HEK293 (cell line): ENCODE measurements at regions not wholly inside any gene's neighbourhood (a gene's known extent, or its start where the extent isn't known, plus 50 kb on each side); places are given as distances from the start of the nearest gene placed in this dataset.

ENCODE experiments used
- CTCF ChIA-PET: fragments of 350-600 bp; formaldehyde crosslinking; extraction: SDS; loops from one replicate; lab custom pipeline; 2021; ENCODE audit warnings: antibody characterized with exemption; lab: Yijun Ruan, JAX
- POLR2A ChIA-PET: fragments of 300-600 bp; formaldehyde crosslinking; extraction: SDS; loops from one replicate; lab custom pipeline; 2020; ENCODE audit warnings: antibody characterized with exemption, inconsistent platforms; lab: Yijun Ruan, JAX
- H3K27ac ChIP-seq: fragments of 200-500 bp; sonication (Bioruptor generic); 2 replicates; pipeline ENCODE4 v1.5.1; 2014; ENCODE audit warnings: low read depth, low read length, control low read depth, inconsistent platforms; ENCODE audit errors: extremely low read depth
- H3K36me3 ChIP-seq, 2 experiments: fragments of 200-500 bp in 1 of 2; sonication (Bioruptor generic) in 1 of 2; 1 replicate in 1 of 2; 2 replicates in 1 of 2; pipeline ENCODE4 v1.5.1; 2014 to 2017; ENCODE audit warnings: inconsistent platforms in 2 of 2, low read length in 2 of 2; ENCODE audit not compliant: control insufficient read depth in 2 of 2, insufficient read depth in 1 of 2
- H3K4me1 ChIP-seq: fragments of 200-500 bp; sonication (Bioruptor generic); 2 replicates; pipeline ENCODE4 v1.5.1; 2014; ENCODE audit warnings: mild to moderate bottlenecking, low read length, inconsistent platforms; ENCODE audit not compliant: control insufficient read depth, insufficient read depth
- H3K4me3 ChIP-seq: 2 replicates; pipeline ENCODE4 v1.5.1; 2011; ENCODE audit warnings: low read depth, mild to moderate bottlenecking, control low read depth, low read length, moderate library complexity
- H3K9me3 ChIP-seq: fragments of 200-500 bp; sonication (Bioruptor generic); 2 replicates; pipeline ENCODE4 v1.5.1; 2014; ENCODE audit warnings: low read depth, low read length, inconsistent platforms; ENCODE audit not compliant: control insufficient read depth, insufficient read depth
- BCL6B ChIP-seq: fragments of 450-650 bp; formaldehyde crosslinking; IDR thresholded peaks from 2 replicates; pipeline ENCODE4 v1.5.1; 2017; ENCODE audit warnings: missing biosample characterization, missing genetic modification characterization
- KLF10 ChIP-seq: fragments of 450-650 bp; IDR thresholded peaks from 2 replicates; pipeline ENCODE4 v1.5.1; 2018; ENCODE audit warnings: missing biosample characterization, mild to moderate bottlenecking, missing genetic modification characterization
- KLF8 ChIP-seq: fragments of 450-650 bp; formaldehyde crosslinking; IDR thresholded peaks from 2 replicates; pipeline ENCODE4 v1.5.1; 2016; ENCODE audit warnings: missing biosample characterization, missing genetic modification characterization
- ZBTB11 ChIP-seq: fragments of 450-650 bp; formaldehyde crosslinking; conservative IDR thresholded peaks from 2 replicates; pipeline ENCODE4 v1.5.1; 2016; ENCODE audit warnings: low read depth, missing biosample characterization, missing genetic modification characterization
- ZBTB7A ChIP-seq: fragments of 450-650 bp; formaldehyde crosslinking; IDR thresholded peaks from 2 replicates; pipeline ENCODE4 v1.5.1; 2016; ENCODE audit warnings: low read depth, missing biosample characterization, missing genetic modification characterization
- ZFP3 ChIP-seq: fragments of 450-650 bp; formaldehyde crosslinking; IDR thresholded peaks from 2 replicates; pipeline ENCODE4 v1.5.1; 2016; ENCODE audit warnings: low read depth, missing biosample characterization, missing genetic modification characterization
- ZNF121 ChIP-seq: fragments of 450-650 bp; formaldehyde crosslinking; IDR thresholded peaks from 2 replicates; pipeline ENCODE4 v1.5.1; 2016; ENCODE audit warnings: missing biosample characterization, missing genetic modification characterization
- ZNF133 ChIP-seq: fragments of 450-650 bp; formaldehyde crosslinking; IDR thresholded peaks from 2 replicates; pipeline ENCODE4 v1.5.1; 2016; ENCODE audit warnings: missing biosample characterization, missing genetic modification characterization
- ZNF19 ChIP-seq: fragments of 450-650 bp; formaldehyde crosslinking; IDR thresholded peaks from 2 replicates; pipeline ENCODE4; 2016; ENCODE audit warnings: missing biosample characterization, missing genetic modification characterization, low read depth
- ZNF202 ChIP-seq: fragments of 450-650 bp; formaldehyde crosslinking; IDR thresholded peaks from 2 replicates; pipeline ENCODE4 v1.5.1; 2016; ENCODE audit warnings: missing biosample characterization, missing genetic modification characterization, borderline replicate concordance
- ZNF26 ChIP-seq: fragments of 450-650 bp; formaldehyde crosslinking; IDR thresholded peaks from 2 replicates; pipeline ENCODE4 v1.5.1; 2016; ENCODE audit warnings: missing biosample characterization, missing genetic modification characterization
- ZNF302 ChIP-seq: fragments of 450-650 bp; formaldehyde crosslinking; IDR thresholded peaks from 2 replicates; pipeline ENCODE4 v1.5.1; 2016; ENCODE audit warnings: missing biosample characterization, missing genetic modification characterization, low read depth
- ZNF350 ChIP-seq: fragments of 450-650 bp; formaldehyde crosslinking; IDR thresholded peaks from 2 replicates; pipeline ENCODE4 v1.5.0; 2017; ENCODE audit warnings: missing biosample characterization, mild to moderate bottlenecking, missing genetic modification characterization
- ZNF354C ChIP-seq: fragments of 450-650 bp; formaldehyde crosslinking; IDR thresholded peaks from 2 replicates; pipeline ENCODE4 v1.5.1; 2016; ENCODE audit warnings: missing biosample characterization, missing genetic modification characterization, low read depth, borderline replicate concordance
- ZNF362 ChIP-seq: fragments of 450-650 bp; formaldehyde crosslinking; IDR thresholded peaks from 2 replicates; pipeline ENCODE4 v1.5.1; 2016; ENCODE audit warnings: missing biosample characterization, missing genetic modification characterization
- ZNF391 ChIP-seq: fragments of 450-650 bp; formaldehyde crosslinking; IDR thresholded peaks from 2 replicates; pipeline ENCODE4 v1.5.1; 2016; ENCODE audit warnings: low read depth, missing biosample characterization, missing genetic modification characterization, borderline replicate concordance
- ZNF510 ChIP-seq: fragments of 450-650 bp; formaldehyde crosslinking; IDR thresholded peaks from 2 replicates; pipeline ENCODE4 v1.5.1; 2018; ENCODE audit warnings: mild to moderate bottlenecking, missing genetic modification characterization, missing biosample characterization; ENCODE audit not compliant: insufficient replicate concordance
- ZNF580 ChIP-seq: fragments of 450-650 bp; formaldehyde crosslinking; IDR thresholded peaks from 2 replicates; pipeline ENCODE4 v1.5.1; 2016; ENCODE audit warnings: missing biosample characterization, missing genetic modification characterization
- ZNF654 ChIP-seq: fragments of 450-650 bp; formaldehyde crosslinking; IDR thresholded peaks from 2 replicates; pipeline ENCODE4 v1.5.1; 2016; ENCODE audit warnings: low read depth, missing biosample characterization, missing genetic modification characterization
- ZNF830 ChIP-seq: fragments of 450-650 bp; IDR thresholded peaks from 2 replicates; pipeline ENCODE4 v1.5.0; 2018; ENCODE audit warnings: missing biosample characterization, missing genetic modification characterization, low read depth, mild to moderate bottlenecking, moderate library complexity
- ZXDB ChIP-seq: fragments of 450-650 bp; formaldehyde crosslinking; IDR thresholded peaks from 2 replicates; pipeline ENCODE4 v1.5.1; 2016; ENCODE audit warnings: missing biosample characterization, missing genetic modification characterization

GRCh38 chr3:484341-484740 is 287.8 kb downstream of the CHL1 start:
- ChIA-PET CTCF (no interaction called here), POLR2A (no interaction called here)
- no peaks in the 10 kb centered on the region for H3K4me1 ChIP-seq
- no peak overlapping the region for H3K4me3 ChIP-seq
- no peak for TF ChIP-seq ZNF133 (tag by site-specific recombination)
- no peak for TF ChIP-seq ZNF19
- TF ChIP-seq ZNF26 (tag by site-specific recombination), result no peak
- TF ChIP-seq KLF10 (tag by site-specific recombination), result no peak
- no peak for TF ChIP-seq ZFP3 (tag by site-specific recombination)
- TF ChIP-seq ZNF580 (tag by site-specific recombination), result no peak
- TF ChIP-seq ZNF354C, result no peak
- TF ChIP-seq ZXDB (tag by site-specific recombination), result no peak
- no peak for TF ChIP-seq ZNF654
- H3K9me3 ChIP-seq, result no peaks in the 10 kb centered on the region
- no peak overlapping the region for H3K27ac ChIP-seq
- H3K36me3 ChIP-seq, result no peaks in the 10 kb centered on the region

GRCh38 chr3:487614-488013 is 291.1 kb downstream of the CHL1 start:
- ChIA-PET POLR2A (no interaction called here), CTCF (no interaction called here)
- Histone ChIP-seq H3K9me3 (no peaks in the 10 kb centered on the region), H3K4me1 (no peaks in the 10 kb centered on the region), H3K36me3 (no peaks in the 10 kb centered on the region), H3K27ac (no peak overlapping the region), H3K4me3 (no peak overlapping the region)
- TF ChIP-seq ZNF350 (tag by site-specific recombination), result no peak

GRCh38 chr3:492586-493316 is 296.2 kb downstream of the CHL1 start:
- Histone ChIP-seq H3K36me3 (no peaks in the 10 kb centered on the region), H3K4me3 (no peak overlapping the region), H3K27ac (no peak overlapping the region), H3K9me3 (no peaks in the 10 kb centered on the region), H3K4me1 (no peaks in the 10 kb centered on the region)
- TF ChIP-seq ZNF391 (tag by site-specific recombination) (no peak), ZBTB11 (tag by site-specific recombination) (no peak), KLF8 (tag by site-specific recombination) (no peak), BCL6B (tag by site-specific recombination) (no peak), ZNF121 (tag by site-specific recombination) (no peak), ZNF830 (tag by site-specific recombination) (no peak), ZNF202 (tag by site-specific recombination) (no peak), ZNF302 (tag by site-specific recombination) (no peak), ZBTB7A (tag by site-specific recombination) (no peak), ZNF510 (tag by site-specific recombination) (no peak), ZNF362 (no peak)
- ChIA-PET POLR2A (no interaction called here), CTCF (interaction anchor here (0.7 kb wide), 1 partner anchor 24 kb away, joined by 5 read pairs; no protein-coding TSS in a partner anchor)
